Stimulated activated CD4-positive, alpha-beta T cell treated with anti-CD3 and anti-CD28 coated beads, TNF-alpha, amount 100 ng/mL, for 24 hours (primary cell): ENCODE measurements at regions not wholly inside any gene's neighbourhood (a gene's known extent, or its start where the extent isn't known, plus 50 kb on each side); places are given as distances from the start of the nearest gene placed in this dataset.

Experiments
- DNase-seq, 3 experiments: peaks; one replicate each; pipeline ENCODE4 v3.0.0-alpha.2; 2020; ENCODE audit warnings: low read depth in 3 of 3

DNA sequence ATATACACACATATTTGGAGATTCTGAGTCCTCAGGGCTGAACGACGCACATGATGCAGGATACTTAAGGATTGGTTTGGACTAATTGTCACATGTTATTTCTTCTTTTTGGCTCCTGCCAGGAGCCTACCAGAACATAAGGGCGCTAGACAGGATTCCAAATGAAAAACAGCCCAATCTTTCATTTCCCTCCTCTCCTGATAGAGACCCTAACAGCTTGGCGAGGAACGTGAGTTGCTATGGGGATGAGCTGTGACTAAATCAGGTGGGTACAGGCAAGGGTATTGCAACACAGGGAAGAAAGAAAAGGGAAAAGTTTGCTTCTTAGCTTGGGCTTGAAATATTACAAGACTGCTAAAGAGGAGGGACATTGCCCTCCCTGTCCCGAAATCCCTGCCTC lies 109.9 kb downstream of the AIPL1 start:
- no peak for DNase-seq

DNA sequence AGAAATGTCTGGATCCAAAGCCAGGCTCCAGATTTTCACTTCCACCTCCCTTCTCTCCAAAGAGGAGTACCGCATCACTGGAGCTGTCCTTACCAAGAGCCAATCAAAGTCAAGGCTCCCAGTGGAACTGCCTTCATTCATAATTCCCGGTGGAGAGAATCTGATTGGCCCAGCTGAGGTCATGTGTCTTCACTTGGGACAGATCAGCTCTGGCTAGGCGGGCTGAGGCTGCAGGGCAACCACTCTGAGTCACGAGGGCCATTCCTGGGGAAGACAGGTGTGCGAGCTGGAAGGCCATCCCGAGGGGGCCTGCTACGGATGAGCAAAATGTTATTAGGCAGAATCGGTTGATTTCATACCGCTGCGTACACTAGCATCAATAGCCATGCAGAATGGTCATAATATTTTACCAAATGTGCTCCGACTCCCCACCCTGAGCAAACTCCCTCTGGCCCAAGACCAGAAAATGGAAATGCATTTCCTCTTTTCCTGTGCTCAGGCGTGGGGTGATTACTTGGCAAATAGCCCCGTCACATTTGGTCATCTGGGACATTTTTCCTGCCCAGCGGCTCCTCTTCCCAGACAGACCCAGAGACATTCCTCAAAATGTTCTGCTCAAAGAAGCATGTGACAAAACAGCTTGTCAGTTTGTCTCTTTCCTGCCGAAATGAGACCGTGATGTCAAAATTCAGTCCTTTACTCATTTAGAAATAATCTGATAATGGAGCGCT lies 111.1 kb downstream of the AIPL1 start:
- no peak for DNase-seq

DNA sequence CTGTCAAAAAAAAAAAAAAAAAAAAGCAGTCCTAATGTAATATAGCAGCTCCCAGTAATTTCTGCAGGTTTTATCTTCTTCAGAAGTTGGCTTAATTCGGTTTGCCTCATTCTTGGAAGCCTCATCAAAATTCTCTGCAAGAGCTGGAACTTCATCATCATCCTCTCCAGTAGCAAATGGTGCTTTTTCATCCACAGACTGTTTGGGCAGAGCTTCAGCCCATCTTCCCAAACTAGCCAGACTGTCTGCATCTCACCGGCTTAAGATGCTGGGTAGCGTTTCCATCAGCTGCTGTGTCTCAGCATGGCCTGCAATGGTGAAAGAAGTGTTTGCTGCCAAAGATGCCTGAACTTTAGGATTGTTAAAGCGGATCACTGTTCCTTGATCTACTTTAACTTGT lies 112.6 kb downstream of the AIPL1 start:
- no peak for DNase-seq

DNA sequence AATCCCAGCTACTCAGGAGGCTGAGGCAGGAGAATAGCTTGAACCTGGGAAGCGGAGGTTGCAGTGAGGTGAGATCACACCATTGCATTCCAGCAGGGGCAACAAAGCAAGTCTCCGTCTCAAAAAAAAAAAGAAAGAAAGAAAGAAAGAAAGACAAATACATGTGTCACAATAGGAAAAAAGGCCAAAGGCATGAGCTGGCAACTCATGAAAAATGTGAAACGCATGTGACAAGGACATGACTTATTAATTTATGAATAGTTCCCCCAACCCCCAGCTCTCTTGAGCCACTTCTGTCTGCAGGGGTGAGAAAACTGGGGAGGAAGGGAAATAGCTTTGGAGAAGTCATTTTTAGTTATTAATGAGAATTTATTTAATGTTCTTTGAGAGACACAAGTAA lies 120.6 kb downstream of the AIPL1 start:
- no peak for DNase-seq

DNA sequence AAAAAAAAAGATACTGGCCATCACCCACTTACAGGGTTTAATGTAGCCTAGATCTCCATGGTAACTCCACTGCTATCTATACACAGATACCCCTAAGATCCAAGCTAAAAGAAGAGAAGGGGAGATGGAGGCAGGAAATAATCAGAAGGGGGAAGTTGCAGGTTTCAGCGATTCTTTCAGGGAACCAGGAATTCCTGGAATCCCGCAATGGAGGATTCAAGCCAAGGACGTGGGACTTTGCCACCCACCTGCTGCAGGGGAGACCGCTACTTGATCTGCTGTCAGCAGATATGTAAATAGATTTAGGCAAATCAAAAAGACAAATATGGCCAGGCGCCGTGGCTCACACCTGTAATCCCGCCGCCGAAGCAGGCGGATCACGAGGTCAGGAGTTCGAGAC lies 121.1 kb downstream of the AIPL1 start:
- DNase-seq: no peak

DNA sequence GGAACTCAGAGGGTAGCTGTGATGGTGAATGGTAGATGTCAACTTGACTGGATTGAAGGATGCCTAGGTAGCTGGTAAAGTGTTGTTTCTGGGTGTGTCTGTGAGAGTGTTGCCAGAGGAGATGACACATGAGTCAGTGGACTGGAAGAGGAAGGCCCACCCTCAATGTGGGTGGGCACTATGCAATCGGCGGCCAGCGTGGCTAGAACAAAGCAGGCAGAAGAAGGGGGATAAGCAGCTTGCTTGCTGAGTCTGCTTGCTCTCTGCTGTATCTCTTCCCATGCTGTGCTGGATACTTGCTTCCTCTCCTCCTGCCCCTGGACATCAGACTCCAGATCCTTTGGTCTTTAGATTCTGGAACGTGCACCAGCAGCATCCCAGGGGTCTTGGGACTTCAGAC lies 128.1 kb downstream of the AIPL1 start:
- DNase-seq: no peak

DNA sequence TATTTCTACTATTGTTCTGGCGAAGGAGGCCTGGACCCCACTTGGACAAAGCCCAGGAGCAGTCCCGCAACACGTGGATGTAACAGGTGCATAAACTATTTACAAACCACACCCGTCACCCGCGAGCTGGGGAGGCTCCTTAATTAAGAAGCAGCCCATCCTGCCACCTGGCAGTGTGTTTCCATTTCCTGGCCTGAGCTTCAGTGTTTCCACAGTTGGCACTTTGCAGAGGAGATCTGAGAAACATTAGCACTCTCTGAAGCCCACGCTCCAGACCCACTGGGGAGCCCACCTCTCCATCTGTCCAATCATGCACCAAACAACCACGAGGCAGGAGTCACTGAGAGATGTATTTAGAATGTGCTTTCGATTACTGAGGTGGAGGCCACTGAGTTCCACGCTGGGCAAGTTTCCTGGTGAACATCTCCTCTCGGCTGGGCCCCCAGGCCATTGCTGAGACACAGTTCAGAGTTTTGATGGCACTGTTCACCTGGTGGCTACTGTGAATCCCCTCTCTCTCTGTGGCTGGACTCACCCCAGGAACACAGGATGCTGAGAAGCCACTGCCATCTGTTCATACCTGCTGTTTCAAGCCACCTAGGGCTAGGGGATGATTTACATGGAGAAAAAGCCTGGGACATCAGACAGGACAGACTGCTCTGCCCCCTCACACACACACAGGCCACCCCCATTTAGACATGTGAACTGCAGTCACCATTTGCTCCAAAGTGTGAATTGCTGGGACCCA lies 129.1 kb downstream of the AIPL1 start:
- DNase-seq: no peak

DNA sequence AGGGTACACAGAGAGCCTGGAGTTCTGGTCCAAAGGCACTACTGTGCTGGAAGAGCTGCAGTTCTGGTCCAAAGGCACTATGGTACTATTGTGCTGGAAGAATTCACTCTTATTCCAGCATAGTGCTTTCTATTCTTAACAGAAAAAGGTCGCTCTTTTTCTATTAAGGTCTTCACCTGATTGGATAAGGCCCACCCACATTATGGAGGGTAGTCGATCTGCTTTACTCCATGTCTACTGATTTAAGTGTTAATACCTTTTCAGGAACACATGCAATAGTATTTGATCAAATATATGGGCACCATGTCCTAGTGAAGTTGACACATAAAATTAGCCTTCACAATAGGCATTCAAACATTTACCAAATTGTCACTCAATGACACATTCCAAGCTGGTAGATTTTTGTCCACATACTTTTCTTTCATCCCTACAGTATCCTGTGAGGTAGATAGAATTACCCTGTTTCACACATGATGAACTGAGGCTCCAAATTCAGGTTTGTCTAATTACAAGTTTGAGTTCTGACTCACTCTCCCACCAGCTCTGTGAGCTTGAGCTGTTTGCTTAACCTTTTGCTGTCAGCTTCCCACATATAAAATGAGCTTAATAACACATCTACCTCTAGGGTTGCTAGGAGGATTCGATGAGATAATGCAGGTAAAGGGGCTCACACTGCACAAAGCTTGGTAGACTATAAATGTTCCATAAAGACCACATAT lies 129.9 kb downstream of the AIPL1 start:
- no peak for DNase-seq

DNA sequence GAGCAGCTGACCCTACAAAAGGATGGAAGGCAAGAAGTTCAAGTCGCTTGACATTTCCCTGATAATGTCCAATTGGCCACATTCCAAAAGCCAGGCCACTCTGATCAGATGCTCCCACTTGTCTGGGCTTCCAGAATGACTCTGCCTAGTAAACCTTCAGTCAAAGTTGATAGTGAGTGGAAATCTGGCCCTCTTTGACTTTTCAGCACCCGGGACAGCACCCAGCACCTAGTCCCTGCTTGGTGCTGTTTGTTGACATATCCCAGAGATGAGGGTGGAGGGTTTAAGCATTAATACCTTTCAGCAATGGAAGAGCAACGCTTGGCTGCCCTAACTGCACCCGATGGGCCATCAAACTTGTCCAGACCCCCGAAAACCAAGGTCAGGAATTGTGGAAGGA lies 131.3 kb downstream of the AIPL1 start:
- DNase-seq: peak in 1 of 3 experiments; percentile 2

DNA sequence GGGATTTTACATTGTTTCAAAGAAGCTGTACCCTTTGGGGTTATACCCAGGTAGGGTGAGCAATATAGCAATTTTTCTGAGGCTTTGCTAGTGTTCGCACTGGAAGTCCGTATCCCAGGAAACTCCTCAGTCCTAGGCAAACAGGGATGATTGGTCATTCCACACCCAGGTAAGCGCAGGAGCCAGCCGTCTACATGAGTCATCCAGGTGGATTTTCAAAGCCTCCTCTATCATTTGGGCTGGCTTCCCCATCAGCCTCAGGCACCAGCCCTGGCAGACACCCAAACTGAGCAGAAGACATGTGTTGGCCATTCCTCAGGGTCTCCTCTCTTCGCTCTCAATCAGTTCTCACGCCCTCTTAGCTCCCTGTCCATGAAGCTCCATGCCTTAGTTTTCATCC lies 135.6 kb downstream of the AIPL1 start:
- no peak for DNase-seq

DNA sequence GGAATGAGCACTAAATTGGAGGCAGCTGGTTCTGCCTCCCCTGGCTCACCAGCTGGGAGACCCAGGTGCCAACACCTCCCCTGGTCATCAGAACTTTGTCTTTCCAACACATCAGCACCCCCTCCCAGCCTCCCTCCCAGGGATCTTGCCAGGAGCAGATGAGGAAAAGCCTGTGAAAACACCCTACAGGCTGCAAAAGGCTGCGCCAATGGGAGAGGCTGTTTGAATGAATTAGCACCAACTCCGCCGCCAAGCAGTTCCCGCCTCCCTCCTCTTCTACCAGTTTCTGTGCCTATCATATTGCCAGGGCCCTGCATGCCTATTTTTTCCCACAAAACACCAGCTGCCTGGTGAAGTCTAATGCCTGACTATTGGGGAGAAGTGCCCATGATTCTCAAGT lies 137.0 kb downstream of the AIPL1 start:
- DNase-seq: no peak

DNA sequence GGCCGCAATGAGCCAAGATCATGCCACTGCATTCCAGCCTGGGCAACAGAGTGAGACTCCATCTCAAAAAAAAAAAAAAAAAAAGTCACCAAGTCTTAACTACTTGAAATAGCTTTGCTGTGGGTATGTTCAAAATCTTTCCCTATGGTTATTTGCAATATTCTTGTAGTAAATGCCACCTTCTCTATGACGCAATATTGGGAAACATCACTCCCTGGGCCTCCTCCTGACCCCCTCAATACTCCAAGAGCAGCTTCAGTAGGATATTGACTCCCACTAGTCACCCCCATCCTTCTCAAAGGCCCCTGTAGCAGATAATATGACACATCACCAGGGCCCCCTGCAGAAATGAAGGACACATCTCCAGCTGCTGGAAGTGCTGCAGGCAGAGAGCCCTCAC lies 137.8 kb downstream of the AIPL1 start:
- no peak for DNase-seq

DNA sequence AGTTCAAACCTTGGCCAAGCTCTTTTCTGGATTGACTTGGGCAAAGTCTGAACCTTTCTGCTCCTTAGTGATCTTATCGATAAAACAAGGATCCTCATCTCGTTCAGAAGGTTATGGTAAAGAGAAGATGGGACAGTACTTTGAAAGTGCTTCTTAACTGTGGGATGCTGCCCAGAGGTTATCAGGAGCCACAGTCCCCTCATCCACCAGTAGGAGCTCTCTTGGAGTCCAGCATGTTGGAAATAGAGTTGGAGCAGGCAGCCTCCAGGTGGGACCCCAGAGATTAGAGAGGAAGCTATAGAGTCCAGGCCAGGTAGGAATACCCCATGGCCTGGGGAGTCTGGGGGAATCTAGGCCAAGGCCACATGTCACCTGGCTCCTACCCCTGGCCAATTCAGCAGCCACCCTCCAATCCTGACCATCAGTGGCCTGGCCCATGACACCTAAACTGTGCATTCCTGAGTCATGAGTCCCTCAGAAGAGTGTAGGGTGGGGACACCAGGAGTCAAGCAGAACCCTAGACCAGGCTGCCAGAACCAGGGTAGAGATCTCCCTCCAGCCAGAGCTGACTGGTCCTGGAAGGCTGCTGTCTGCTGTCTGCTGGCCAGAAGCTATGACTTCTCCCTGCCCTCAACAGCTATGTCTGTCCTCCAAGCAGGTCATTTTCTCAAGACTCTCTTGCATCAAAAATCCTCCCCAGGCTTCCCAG lies 144.3 kb downstream of the AIPL1 start:
- DNase-seq: no peak

DNA sequence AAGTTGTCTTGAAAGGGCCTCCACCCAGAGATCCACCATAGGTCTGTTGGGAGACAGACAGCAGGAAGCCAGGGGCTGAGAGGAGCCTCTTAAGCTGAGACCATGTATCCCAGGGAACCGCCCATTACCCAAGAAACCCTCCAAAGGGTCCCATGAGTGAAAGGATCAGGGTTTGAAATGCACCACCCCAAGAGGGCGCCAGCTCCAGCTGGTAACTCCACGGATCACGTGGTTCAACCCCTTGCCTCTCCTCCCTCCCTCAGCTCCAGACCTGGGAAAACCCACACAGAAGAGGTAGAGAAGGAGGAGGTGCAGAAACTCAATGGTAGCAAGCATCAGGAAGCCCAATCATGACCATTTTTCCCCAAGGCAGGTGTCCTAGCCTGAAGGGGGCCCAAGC lies 148.7 kb downstream of the AIPL1 start:
- DNase-seq: no peak

DNA sequence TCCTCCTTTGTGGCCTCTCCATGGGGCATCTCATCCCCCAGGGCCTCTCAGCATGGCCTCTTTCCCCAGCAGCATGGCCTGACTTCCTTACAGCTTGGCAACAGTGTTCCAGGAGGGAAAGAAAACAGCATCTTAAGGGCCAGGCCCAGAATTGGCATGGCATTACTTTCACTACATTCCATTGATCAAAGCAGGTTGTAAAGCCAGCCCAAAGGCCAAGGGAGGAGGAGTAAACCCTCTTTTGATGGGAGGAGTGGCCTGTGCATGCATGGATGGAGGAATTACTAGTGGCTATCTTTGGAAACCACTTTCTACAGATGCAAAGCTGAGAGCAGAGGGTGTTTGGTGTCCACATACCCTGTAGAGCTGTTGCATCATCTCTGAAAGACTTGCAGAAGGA lies 149.4 kb downstream of the AIPL1 start:
- no peak for DNase-seq

DNA sequence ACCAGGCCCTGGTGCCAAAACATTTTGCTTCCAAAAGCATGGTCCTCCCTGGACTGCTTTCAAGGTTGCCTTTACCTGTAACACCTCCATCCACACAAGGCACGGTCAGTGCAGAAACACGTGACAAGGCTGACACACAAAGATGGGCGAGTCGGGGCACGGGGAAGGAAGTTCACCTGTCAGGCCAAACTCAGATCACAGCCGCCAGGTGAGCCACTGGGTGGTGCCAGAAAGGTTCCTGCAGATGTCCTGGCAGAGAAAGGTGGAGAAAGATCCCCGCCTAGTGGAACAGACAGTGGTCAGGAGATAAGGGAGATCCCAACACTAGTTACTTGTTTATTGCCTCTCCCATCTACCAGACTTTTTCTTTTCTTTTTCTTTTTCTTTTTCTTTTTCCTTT lies 155.3 kb downstream of the AIPL1 start:
- no peak for DNase-seq

DNA sequence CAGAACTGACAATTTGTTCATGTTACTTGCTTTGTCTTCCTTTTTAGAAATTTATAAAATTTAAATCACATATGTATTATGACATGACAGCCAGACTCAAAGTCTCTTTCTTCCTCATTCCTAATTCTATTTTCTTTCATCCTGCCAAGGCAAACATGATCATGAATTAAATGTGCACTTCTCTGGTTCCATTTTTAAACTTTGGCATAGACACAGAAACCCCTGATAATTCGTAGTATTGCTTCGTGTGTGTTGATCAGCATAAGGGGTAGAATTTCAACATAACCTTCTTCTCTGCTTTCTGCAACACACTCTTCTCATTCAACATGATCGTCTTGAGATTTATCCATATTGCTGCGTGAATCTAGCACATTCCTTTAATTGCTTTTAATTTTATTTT lies 156.5 kb downstream of the AIPL1 start:
- DNase-seq: no peak

DNA sequence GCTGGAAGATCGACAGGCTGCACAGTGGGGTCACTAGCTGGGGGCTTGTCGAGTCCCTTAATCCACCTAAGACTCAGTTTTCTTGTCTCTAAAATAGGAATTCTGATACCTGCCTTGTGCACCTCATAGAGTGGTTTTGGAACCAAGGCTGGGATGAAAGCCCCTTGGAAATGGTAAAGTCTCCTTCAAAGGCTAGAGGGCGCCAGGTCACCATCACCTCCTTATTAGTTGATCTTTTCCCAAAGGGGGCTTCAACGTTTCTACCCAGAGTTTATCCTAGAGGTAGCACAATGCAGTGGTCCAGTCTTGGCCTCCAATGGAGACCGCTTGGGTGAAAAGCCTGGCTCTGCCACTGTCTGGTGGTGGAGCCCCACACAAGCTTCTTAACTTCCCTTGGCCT lies 158.2 kb downstream of the AIPL1 start:
- DNase-seq: no peak

DNA sequence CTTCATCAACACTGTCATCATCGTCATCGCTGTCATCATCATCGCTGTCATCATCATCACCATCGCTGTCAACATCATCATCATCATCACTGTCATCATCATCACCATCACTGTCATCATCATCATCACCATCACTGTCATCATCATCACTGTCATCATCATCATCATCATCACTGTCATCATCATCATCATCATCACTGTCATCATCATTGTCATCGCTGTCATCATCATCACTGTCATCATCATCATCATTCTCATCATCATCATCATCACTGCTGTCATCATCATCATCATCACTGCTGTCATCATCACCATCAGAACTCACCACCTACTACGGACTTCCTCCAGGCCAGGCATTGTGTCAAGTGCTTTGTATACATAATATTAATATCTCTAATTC lies 160.6 kb downstream of the AIPL1 start:
- DNase-seq: no peak

DNA sequence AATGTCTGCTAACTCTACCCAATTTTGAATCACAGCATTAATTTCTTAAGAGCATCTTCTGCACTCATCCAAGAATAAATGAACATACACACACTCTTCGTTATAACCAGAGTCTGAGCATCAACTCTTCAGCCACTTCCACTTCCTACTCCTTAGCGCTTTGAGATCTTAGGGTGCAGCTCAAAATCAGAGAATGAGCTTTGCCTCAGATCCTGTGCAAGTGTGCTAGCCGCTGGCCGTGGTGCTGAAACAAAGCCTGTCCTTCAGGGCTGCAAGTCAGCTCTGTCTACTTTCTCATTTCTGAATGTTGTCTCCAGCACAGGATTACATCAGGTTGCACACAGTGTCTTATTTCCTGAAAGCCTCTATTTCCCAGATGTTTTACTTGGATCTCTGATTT lies 165.4 kb downstream of the AIPL1 start:
- peak in 1 of 3 experiments; percentile 7 for DNase-seq

DNA sequence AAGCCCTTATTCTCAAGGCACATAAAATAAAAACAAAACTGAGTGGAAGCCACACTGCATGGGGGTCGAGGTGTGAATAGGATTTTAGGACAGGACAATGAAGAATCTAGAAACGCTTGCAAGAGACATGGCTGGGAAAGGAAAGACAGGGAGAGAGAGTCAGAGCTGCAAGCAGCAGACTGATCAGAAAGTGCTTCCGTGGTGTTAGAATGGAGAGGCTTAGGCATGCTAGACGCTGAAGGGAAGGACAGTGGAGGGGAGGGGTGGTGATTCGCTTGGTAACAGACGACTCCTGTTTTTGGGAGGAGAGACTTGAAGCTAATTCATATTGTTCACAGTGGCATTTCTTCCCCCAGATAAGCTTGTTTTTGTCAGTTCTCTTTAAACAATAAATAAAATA lies 173.5 kb downstream of the AIPL1 start:
- DNase-seq: no peak

DNA sequence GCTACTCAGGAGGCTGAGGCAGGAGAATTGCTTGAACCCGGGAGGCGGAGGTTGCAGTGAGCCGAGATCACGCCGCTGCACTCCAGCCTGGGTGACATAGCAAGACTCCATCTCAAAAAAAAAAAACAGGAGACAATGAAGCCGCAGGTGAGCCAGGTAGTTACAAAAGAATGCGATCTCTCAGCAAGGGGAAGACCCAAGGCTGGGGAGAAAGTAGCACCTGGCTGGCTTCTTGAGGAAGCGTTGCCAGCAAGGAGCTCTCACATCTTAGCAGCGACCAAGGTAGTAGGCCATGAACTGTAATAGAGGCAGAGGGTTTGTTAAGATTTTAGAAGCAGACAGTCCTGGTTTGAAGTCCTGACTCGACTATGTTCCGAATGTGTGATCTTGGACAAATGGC lies 175.0 kb downstream of the AIPL1 start:
- no peak for DNase-seq
